Astrocyte of the cerebellum (primary cell): ENCODE measurements at regions not wholly inside any gene's neighbourhood (a gene's known extent, or its start where the extent isn't known, plus 50 kb on each side); places are given as distances from the start of the nearest gene placed in this dataset.

Experiments
- DNase-seq: peaks from one replicate; pipeline ENCODE4 v3.0.0-alpha.2; 2011; ENCODE audit warnings: low read depth
- H3K4me3 ChIP-seq: 2 replicates; pipeline ENCODE4 v1.5.1; 2011; ENCODE audit warnings: mild to moderate bottlenecking, low read depth, low read length, moderate library complexity
- in situ Hi-C: cut with HindIII; loops from 2 replicates; pipeline ENCODE4 v1.10.0; 2017; ENCODE audit warnings: low sequenced_read_pairs
- TF ChIP-seq, protein P1 (sequence below): IDR thresholded peaks from 2 replicates; pipeline ENCODE4 v1.5.1; 2012; ENCODE audit warnings: low read length, low read depth, moderate library complexity, mild to moderate bottlenecking; ENCODE audit errors: missing control alignments

DNA sequence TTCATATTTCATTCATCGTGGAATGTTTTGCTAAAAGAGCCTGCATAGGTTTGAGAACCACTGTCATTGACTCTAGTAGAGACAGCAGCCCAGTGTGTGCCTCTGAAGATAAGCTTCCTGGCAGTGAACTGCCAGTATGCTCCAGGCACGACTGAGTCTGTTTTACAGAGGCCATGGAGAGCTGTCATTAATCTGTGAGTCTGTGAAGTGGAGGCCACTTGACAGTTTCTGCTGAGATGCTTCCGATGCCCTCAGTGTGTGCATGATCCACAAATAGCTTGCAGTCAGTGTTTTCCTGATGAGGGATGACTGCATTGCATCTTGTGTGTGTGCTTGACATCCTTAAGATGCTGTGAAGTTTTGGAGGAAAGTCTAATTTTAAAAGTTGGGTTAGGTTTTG, 162.2 kb downstream of the PFKFB3 start:
- in situ Hi-C loops, result loop anchor here (10.0 kb wide), 1 partner anchor 50 kb away; no protein-coding TSS in a partner anchor
- no peak for DNase-seq
- TF ChIP-seq, protein P1, sequence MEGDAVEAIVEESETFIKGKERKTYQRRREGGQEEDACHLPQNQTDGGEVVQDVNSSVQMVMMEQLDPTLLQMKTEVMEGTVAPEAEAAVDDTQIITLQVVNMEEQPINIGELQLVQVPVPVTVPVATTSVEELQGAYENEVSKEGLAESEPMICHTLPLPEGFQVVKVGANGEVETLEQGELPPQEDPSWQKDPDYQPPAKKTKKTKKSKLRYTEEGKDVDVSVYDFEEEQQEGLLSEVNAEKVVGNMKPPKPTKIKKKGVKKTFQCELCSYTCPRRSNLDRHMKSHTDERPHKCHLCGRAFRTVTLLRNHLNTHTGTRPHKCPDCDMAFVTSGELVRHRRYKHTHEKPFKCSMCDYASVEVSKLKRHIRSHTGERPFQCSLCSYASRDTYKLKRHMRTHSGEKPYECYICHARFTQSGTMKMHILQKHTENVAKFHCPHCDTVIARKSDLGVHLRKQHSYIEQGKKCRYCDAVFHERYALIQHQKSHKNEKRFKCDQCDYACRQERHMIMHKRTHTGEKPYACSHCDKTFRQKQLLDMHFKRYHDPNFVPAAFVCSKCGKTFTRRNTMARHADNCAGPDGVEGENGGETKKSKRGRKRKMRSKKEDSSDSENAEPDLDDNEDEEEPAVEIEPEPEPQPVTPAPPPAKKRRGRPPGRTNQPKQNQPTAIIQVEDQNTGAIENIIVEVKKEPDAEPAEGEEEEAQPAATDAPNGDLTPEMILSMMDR, result no peak
- H3K4me3 ChIP-seq, result no peak overlapping the region

DNA sequence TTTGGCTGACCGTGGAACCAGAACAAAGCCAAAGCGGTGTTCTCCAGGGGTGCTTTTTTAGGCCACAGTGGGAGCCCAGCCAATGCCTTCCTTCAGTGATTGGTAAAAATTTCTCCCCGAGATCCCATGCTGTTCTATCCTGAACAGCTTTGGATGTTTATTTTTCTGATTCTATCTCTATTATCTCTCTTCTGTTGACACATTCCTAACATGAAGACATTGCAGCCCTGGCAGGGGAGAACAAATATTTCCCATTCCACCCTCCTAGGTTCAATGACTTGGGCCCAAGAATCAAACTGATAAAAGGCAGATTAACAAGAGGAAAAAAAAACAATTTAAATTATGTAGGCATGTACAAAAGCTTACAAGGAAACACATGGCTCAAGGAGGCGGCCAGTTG, 162.7 kb downstream of the PFKFB3 start:
- DNase-seq, result no peak
- TF ChIP-seq, protein P1, result no peak
- H3K4me3 ChIP-seq, result no peak overlapping the region
- in situ Hi-C loops, result loop anchor here (10.0 kb wide), 1 partner anchor 51 kb away; no protein-coding TSS in a partner anchor
